ENCODE measurements at regions not wholly inside any gene's neighbourhood (a gene's known extent, or its start where the extent isn't known, plus 50 kb on each side); places are given as distances from the start of the nearest gene placed in this dataset.

DNA sequence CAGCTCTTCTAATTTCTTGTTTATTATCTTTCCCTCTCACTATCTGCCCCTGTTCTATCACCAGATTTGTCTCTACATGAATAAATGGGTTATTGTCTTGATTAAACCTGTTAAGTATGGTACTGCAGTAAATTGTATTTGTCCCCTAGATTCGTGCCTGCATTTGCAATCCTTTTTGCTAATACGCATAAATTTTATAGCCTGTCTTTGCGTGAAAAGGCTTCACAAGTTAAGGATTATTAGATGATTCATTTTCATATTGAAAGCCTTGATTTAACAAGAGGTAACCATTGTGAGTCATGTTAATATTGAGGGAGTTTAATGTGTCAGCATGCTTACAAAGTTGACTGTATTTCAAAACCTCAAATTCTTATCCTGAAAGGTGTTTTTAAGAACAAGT, 204.6 kb downstream of the PCSK1 start:
- no peak for DNase-seq (ENCODE audit: low read depth, low spot score)
- TF ChIP-seq, protein P1, sequence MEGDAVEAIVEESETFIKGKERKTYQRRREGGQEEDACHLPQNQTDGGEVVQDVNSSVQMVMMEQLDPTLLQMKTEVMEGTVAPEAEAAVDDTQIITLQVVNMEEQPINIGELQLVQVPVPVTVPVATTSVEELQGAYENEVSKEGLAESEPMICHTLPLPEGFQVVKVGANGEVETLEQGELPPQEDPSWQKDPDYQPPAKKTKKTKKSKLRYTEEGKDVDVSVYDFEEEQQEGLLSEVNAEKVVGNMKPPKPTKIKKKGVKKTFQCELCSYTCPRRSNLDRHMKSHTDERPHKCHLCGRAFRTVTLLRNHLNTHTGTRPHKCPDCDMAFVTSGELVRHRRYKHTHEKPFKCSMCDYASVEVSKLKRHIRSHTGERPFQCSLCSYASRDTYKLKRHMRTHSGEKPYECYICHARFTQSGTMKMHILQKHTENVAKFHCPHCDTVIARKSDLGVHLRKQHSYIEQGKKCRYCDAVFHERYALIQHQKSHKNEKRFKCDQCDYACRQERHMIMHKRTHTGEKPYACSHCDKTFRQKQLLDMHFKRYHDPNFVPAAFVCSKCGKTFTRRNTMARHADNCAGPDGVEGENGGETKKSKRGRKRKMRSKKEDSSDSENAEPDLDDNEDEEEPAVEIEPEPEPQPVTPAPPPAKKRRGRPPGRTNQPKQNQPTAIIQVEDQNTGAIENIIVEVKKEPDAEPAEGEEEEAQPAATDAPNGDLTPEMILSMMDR (conservative IDR thresholded peaks at IDR 0.05): no peak
- H3K27me3 Mint-ChIP-seq (ENCODE audit: low read depth): no peaks in the 10 kb centered on the region
- peaks cover 3% of the 10 kb centered on the region for H3K36me3 Mint-ChIP-seq (ENCODE audit: low read depth)
- peaks cover 3% of the 10 kb centered on the region for H3K9me3 Mint-ChIP-seq
- H3K4me1 Mint-ChIP-seq: peaks cover 30% of the 10 kb centered on the region
- H3K4me3 Mint-ChIP-seq: no peak overlapping the region
- H3K27ac Mint-ChIP-seq (ENCODE audit: unreplicated experiment): no peak overlapping the region

DNA sequence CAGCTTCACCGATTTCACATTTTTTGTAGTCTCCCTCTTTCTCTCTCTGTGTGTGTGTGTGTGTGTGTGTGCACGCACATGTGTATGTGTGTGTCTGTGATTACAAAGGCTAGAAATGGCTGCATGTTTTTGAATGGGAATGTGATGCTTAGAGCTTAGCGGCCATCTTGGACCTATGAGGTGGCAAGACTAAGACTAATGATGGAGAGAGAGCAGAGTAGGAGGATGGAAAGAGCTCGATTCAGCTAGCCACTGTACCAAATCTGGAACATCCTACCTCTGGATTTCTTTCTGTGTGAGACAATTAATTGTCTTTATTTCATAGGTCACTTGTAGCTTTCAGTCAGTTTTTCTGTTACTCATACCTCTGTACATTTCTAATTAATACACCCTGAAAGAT, 205.1 kb downstream of the PCSK1 start:
- TF ChIP-seq, protein P1 (conservative IDR thresholded peaks at IDR 0.05): no peak
- no peak overlapping the region for H3K4me3 Mint-ChIP-seq
- no peaks in the 10 kb centered on the region for H3K27me3 Mint-ChIP-seq (ENCODE audit: low read depth)
- peaks cover 3% of the 10 kb centered on the region for H3K36me3 Mint-ChIP-seq (ENCODE audit: low read depth)
- H3K4me1 Mint-ChIP-seq: peaks cover 30% of the 10 kb centered on the region
- H3K27ac Mint-ChIP-seq (ENCODE audit: unreplicated experiment): no peak overlapping the region
- no peak for DNase-seq (ENCODE audit: low read depth, low spot score)
- peaks cover 3% of the 10 kb centered on the region for H3K9me3 Mint-ChIP-seq

DNA sequence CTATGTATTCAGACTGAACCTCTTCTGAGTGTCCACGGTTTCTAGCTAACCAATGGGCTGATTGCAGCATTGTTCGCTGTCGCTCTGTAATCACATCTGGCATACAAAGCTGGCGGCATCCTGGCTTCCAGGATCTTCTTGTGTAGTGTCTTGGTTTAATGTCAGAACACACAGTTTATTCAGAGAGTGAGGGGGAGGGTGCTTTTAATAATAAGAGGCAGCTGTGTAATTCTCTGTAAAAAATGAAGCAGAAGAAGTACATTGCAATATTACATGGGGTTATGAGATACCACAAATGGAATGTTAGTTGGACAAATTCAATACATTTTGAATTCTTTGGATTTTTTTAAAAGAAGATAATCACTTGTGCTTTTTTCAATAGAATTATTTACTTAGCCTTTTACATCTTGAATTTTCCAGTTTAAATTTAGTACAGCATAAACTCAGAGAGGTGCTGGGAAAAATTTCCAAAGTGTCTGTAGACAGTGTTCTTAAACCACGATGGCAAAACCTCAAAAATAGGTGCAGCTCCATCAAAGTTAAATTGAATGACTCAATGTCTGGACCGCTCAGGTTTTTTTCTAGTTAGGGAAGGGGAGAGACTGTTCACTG, 206.0 kb downstream of the PCSK1 start:
- Mint-ChIP-seq H3K36me3 (ENCODE audit: low read depth) (peaks cover 3% of the 10 kb centered on the region), H3K27me3 (ENCODE audit: low read depth) (no peaks in the 10 kb centered on the region), H3K27ac (ENCODE audit: unreplicated experiment) (no peak overlapping the region), H3K4me3 (no peak overlapping the region), H3K9me3 (peaks cover 5% of the 10 kb centered on the region), H3K4me1 (peaks cover 30% of the 10 kb centered on the region)
- TF ChIP-seq, protein P1 (conservative IDR thresholded peaks at IDR 0.05): no peak
- DNase-seq (ENCODE audit: low read depth, low spot score): no peak

DNA sequence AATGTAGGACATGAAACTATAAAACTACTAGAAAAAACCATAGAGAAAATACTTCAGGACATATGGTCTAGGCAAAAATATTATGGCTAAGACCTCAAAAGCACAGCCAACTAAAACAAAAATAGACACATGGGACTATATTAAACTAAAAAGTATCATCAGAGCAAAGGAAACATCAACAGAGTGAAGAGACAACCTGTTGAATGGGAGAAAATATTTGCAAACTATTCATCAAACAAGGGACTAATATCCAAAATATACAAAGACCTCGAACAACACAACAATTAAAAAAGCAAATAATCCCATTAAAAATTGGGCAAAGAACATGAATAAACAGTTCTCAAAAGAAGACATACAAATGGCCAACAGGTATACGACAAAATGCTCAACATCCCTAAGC, 210.9 kb downstream of the PCSK1 start:
- no peak for DNase-seq (ENCODE audit: low read depth, low spot score)
- TF ChIP-seq, protein P1 (conservative IDR thresholded peaks at IDR 0.05): no peak
- Mint-ChIP-seq H3K4me1 (peaks cover 11% of the 10 kb centered on the region), H3K9me3 (peaks cover 3% of the 10 kb centered on the region), H3K27ac (ENCODE audit: unreplicated experiment) (no peak overlapping the region), H3K27me3 (ENCODE audit: low read depth) (no peaks in the 10 kb centered on the region), H3K4me3 (no peak overlapping the region), H3K36me3 (ENCODE audit: low read depth) (no peaks in the 10 kb centered on the region)

DNA sequence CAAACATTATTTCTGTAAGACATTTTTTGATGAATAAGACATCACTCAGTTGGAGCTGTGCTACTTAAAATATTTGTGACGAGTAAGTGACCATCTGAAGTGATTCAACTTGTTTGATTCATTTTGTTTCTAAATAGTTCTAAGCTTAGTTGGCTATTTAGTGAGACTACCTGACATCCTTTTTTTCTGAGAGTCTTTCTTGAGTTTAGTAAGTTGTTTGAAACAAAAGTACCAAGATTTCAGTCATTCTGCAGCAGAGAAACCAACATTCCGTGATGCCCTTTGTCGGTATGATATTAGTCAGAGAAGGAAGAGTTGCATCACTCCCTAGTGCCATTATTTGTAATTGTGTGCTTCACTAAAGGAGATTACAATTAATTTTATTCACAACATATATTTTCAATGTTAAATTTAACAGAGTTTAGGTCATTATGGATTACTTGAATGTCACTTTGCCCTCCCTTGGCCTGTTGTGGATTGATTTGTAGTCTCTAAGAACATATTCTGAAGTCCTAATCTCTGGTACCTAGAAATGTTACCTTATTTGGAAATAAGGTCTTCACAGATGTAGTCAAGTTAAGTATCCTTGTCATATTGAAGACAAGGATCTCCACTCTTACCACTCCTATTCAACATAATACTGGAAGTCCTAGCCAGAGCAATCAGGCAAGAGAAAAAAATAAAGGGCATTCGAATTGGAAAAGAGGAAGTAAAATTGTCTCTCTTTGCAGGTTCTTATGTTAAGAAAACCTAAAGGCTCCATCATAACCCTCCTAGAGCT, 212.2 kb downstream of the PCSK1 start:
- H3K27me3 Mint-ChIP-seq (ENCODE audit: low read depth): no peaks in the 10 kb centered on the region
- H3K9me3 Mint-ChIP-seq: peaks cover 3% of the 10 kb centered on the region
- H3K27ac Mint-ChIP-seq (ENCODE audit: unreplicated experiment): no peak overlapping the region
- no peaks in the 10 kb centered on the region for H3K36me3 Mint-ChIP-seq (ENCODE audit: low read depth)
- TF ChIP-seq, protein P1 (conservative IDR thresholded peaks at IDR 0.05): no peak
- H3K4me1 Mint-ChIP-seq: peaks cover 5% of the 10 kb centered on the region
- H3K4me3 Mint-ChIP-seq: no peak overlapping the region
- DNase-seq (ENCODE audit: low read depth, low spot score): no peak

Measured in neural crest cell (in vitro differentiated cells).